Activated CD8-positive, alpha-beta T cell treated with anti-CD3 and anti-CD28 coated beads for 36 hours (primary cell): ENCODE measurements at regions not wholly inside any gene's neighbourhood (a gene's known extent, or its start where the extent isn't known, plus 50 kb on each side); places are given as distances from the start of the nearest gene placed in this dataset.

ENCODE experiments used
- ATAC-seq: fragments of 200-7000 bp; cut with Tn5 transposase; one replicate; pipeline ENCODE4 v1.10.0; 2021; ENCODE audit warnings: mild to moderate bottlenecking, moderate library complexity
- CTCF ChIA-PET: fragments of 350-600 bp; sonication (Branson Sonifier 250); formaldehyde crosslinking; loops from one replicate; lab custom pipeline; 2021; ENCODE audit warnings: antibody characterized with exemption; lab: Charles Lee
- POLR2A ChIA-PET: fragments of 350-600 bp; sonication (Branson Sonifier 250); formaldehyde crosslinking; loops from one replicate; lab custom pipeline; 2021; ENCODE audit warnings: antibody characterized with exemption; lab: Charles Lee
- DNase-seq: peaks from one replicate; pipeline ENCODE4 v3.0.0-alpha.2; 2020
- H3K27ac Mint-ChIP-seq: one replicate; pipeline ENCODE4 v1.8.0; 2021; ENCODE audit warnings: mild to moderate bottlenecking, mixed read lengths
- H3K27me3 Mint-ChIP-seq: one replicate; pipeline ENCODE4 v1.8.0; 2021; ENCODE audit warnings: mixed read lengths
- H3K36me3 Mint-ChIP-seq: one replicate; pipeline ENCODE4 v1.8.0; 2021; ENCODE audit warnings: low read depth, mixed read lengths
- H3K4me1 Mint-ChIP-seq: one replicate; pipeline ENCODE4 v1.8.0; 2021; ENCODE audit warnings: low read depth, mixed read lengths
- H3K4me3 Mint-ChIP-seq: one replicate; pipeline ENCODE4 v1.8.0; 2021; ENCODE audit warnings: mild to moderate bottlenecking, moderate library complexity, mixed read lengths
- H3K9me3 Mint-ChIP-seq: one replicate; pipeline ENCODE4 v1.8.0; 2021; ENCODE audit warnings: mixed read lengths
- intact Hi-C: fragments of 100-400 bp; cut with micrococcal nuclease; formaldehyde crosslinking; loops from one replicate; pipeline ENCODE4 v1.10.0; 2022
- TF ChIP-seq, protein P1 (sequence below): fragments of 200-600 bp; IDR thresholded peaks from one replicate; pipeline ENCODE4 v1.8.0; 2022; ENCODE audit warnings: antibody characterized with exemption, mild to moderate bottlenecking

DNA sequence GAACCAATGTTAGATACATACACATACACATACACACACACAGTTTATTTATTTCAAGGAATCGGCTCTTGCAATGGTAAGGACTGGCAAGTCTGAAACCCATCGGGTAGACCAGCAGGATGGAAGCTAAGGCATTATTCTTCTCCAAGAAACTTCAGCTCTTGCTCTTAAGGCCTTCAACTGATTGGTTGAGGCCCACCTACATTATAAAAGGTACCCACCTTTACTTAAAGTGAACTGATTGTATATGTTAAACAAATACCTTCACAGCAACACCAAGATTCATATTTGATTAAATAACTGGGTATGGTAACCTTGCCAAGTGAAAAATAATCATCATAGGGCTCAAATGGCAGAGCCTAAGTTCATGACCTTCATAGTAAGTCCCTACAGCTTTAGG lies 695.5 kb downstream of the BCL11B start:
- no peak for ATAC-seq

DNA sequence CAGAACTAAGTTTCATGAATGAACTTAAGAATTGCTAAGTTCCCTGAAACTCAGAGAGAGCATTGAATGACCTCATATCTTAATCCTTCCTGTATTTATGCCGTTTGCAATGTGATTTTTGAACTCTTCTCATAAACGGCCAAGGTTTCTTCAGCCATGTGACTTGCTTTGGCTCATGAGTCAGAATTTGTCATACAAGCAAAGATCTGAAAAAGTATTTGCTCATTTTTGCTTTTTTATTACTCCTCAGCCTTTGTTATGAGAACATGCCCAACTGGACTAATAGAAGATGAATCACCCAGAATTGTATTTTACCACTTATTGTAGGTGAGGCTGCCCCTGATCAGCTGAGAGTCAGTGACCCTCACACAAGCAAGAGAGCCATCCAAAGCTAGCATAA lies 693.8 kb downstream of the BCL11B start:
- ATAC-seq (no peak), DNase-seq (no peak)
- no peak overlapping the region for H3K4me3 Mint-ChIP-seq
- intact Hi-C loops, result no loop called here
- H3K36me3 Mint-ChIP-seq, result no peaks in the 10 kb centered on the region
- TF ChIP-seq, protein P1, sequence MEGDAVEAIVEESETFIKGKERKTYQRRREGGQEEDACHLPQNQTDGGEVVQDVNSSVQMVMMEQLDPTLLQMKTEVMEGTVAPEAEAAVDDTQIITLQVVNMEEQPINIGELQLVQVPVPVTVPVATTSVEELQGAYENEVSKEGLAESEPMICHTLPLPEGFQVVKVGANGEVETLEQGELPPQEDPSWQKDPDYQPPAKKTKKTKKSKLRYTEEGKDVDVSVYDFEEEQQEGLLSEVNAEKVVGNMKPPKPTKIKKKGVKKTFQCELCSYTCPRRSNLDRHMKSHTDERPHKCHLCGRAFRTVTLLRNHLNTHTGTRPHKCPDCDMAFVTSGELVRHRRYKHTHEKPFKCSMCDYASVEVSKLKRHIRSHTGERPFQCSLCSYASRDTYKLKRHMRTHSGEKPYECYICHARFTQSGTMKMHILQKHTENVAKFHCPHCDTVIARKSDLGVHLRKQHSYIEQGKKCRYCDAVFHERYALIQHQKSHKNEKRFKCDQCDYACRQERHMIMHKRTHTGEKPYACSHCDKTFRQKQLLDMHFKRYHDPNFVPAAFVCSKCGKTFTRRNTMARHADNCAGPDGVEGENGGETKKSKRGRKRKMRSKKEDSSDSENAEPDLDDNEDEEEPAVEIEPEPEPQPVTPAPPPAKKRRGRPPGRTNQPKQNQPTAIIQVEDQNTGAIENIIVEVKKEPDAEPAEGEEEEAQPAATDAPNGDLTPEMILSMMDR, result no peak
- ChIA-PET POLR2A (no interaction called here), CTCF (no interaction called here)
- no peaks in the 10 kb centered on the region for H3K4me1 Mint-ChIP-seq
- H3K27me3 Mint-ChIP-seq, result no peaks in the 10 kb centered on the region
- no peak overlapping the region for H3K27ac Mint-ChIP-seq
- no peaks in the 10 kb centered on the region for H3K9me3 Mint-ChIP-seq

More for the DNA sequence above, 695.5 kb downstream of the BCL11B start:
- POLR2A ChIA-PET, result no interaction called here
- DNase-seq, result no peak
- no peaks in the 10 kb centered on the region for H3K36me3 Mint-ChIP-seq
- no peaks in the 10 kb centered on the region for H3K27me3 Mint-ChIP-seq
- CTCF ChIA-PET, result no interaction called here
- intact Hi-C loops, result no loop called here
- no peak overlapping the region for H3K27ac Mint-ChIP-seq
- no peaks in the 10 kb centered on the region for H3K4me1 Mint-ChIP-seq
- TF ChIP-seq, protein P1, result no peak
- no peak overlapping the region for H3K4me3 Mint-ChIP-seq
- no peaks in the 10 kb centered on the region for H3K9me3 Mint-ChIP-seq

DNA sequence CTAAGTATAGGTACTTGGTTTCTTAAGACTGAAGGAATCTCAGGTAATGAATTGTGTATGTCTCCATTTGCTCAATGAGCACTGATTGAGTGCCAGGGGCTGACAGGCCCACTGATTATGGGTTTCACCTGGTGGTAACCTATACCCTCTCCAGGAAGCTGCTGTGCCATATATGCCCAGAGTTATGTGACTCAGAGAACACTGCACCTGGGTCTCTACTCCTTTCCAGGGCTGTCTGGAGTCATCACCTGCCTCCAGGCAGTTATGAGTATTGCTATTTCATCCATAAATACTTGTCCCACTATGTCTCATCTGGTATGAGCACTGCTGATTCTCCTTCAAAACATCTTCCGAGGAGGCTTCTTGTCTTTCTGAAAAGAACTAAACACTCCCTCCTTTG lies 692.9 kb downstream of the BCL11B start:
- intact Hi-C loops, result no loop called here
- Mint-ChIP-seq H3K27ac (no peak overlapping the region), H3K4me1 (no peaks in the 10 kb centered on the region), H3K4me3 (no peak overlapping the region), H3K9me3 (no peaks in the 10 kb centered on the region), H3K27me3 (no peaks in the 10 kb centered on the region), H3K36me3 (no peaks in the 10 kb centered on the region)
- DNase-seq (no peak), ATAC-seq (no peak)
- TF ChIP-seq, protein P1, result no peak
- POLR2A ChIA-PET, result no interaction called here
- CTCF ChIA-PET, result no interaction called here

DNA sequence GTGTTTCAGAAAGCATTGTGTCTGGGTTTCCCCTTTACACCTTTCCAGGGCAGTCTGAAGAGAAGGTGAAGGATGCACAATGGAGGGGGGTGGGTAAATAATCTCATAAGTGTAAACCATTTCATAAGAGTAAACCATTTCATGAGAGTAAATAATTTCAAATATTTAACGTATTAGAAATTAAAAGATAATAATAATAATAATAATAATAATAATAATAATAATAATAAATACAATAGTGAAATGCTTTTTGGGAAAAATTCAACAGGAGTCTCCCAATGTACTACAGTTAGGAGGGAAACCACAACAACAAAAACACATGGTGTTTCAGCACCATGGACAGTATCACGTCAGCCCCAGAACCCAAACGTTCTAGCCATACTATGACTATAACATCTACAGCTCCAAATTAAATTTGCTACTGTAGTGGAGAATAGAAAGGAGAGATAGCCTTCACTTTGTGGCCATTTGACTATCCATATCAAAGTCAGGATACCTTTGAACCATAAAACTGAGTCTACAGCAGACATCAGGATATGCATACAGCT lies 691.8 kb downstream of the BCL11B start:
- H3K27me3 Mint-ChIP-seq, result no peaks in the 10 kb centered on the region
- TF ChIP-seq, protein P1, result no peak
- H3K4me3 Mint-ChIP-seq, result no peak overlapping the region
- intact Hi-C loops, result no loop called here
- CTCF ChIA-PET, result no interaction called here
- H3K4me1 Mint-ChIP-seq, result no peaks in the 10 kb centered on the region
- ATAC-seq (no peak), DNase-seq (peak; percentile 20)
- no peaks in the 10 kb centered on the region for H3K36me3 Mint-ChIP-seq
- H3K27ac Mint-ChIP-seq, result no peak overlapping the region
- no peaks in the 10 kb centered on the region for H3K9me3 Mint-ChIP-seq
- POLR2A ChIA-PET, result no interaction called here

DNA sequence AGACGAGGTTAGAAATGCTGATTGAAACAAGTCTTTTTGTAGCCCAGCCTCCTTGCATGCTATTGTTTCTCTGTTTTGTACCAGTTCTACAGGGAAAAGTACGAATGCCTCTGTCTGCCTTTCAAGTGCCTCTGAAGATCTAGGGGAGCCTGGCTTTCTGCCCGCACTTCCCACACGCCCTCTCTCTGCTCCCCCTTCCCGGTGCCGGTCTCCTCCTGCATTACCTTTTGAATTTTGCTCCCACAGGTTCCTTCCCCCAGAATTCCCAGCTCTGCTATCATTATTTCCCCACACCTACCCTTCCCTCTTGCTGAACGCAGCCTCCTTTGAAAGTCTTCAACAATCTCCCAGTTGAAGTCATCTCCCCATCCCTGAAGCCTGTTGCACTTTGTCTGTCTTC lies 689.7 kb downstream of the BCL11B start:
- H3K27me3 Mint-ChIP-seq, result no peaks in the 10 kb centered on the region
- no peak overlapping the region for H3K27ac Mint-ChIP-seq
- ATAC-seq, result no peak
- TF ChIP-seq, protein P1, result no peak
- POLR2A ChIA-PET, result interaction anchor here (0.6 kb wide), 1 partner anchor 571 kb away, joined by 3 read pairs; no protein-coding TSS in a partner anchor
- no peak for DNase-seq
- H3K9me3 Mint-ChIP-seq, result no peaks in the 10 kb centered on the region
- H3K4me3 Mint-ChIP-seq, result no peak overlapping the region
- CTCF ChIA-PET, result no interaction called here
- H3K4me1 Mint-ChIP-seq, result no peaks in the 10 kb centered on the region
- intact Hi-C loops, result no loop called here
- H3K36me3 Mint-ChIP-seq, result no peaks in the 10 kb centered on the region
